Fibroblast of skin of right biceps (primary cell): ENCODE measurements at regions not wholly inside any gene's neighbourhood (a gene's known extent, or its start where the extent isn't known, plus 50 kb on each side); places are given as distances from the start of the nearest gene placed in this dataset.
"Not testable (repeated sequence)": the region's sequence is repeated elsewhere in the genome, so short reads cannot be mapped to it uniquely, and the experiment has no call there.

Experiments
- DNase-seq: peaks from one replicate; pipeline ENCODE4 v3.0.0-alpha.2; 2013

DNA sequence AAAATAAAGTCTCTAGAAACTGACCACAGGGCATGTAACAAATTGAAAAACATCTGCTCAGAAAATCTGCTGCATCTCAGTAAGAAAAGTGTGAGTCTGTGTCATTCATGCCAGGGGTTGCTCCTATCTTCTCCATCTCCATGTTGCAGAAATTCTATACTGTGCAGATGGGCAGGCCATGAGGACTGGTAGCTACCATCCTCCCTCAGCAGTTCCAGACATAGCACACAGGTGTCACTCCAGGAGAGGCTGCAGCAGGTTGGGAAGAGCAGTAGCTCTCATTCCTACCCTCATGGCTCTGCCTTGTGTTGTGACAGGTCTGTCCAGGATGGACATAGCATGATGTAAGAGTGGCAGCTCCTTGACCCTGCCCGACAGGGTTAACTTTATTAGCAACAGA lies 173.4 kb downstream of the NDUFS4 start:
- no peak for DNase-seq

DNA sequence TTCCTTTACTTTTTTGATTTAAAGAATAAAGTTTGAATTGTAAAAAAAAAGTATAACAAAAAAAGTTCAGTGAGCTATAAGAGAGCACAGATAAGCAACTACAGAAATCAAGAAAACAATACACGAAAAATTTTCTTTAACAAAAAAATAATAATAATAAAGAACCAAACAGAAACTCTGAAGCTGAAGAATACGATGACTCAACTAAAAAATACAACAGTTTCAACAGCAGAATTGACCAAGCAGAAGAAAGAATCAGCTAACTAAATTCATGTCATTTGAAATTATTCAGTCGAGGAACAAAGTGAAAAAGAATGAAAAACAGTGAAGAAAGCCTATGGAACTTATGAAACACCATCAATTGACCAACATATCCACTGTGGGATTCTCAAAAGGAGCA lies 177.7 kb downstream of the NDUFS4 start:
- DNase-seq: no peak

DNA sequence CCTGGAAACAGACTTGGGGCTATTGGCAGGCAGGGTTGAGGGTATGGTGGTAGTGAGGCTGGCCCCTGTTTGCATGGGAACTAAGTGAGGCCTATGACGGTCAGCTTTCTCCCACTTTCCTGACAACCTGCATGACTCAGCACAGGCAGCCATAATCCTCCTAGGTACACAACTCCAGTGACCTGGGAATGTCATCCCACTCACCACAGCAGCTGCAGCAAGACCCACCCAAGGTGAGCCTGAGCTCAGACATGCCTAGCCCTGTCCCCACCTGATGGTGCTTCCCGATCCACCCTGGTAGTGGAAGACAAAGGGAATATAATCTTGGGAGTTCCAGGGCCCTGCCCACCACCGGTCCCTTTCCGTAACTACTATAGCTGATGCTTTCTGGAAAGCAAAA lies 178.7 kb downstream of the NDUFS4 start:
- DNase-seq: no peak

DNA sequence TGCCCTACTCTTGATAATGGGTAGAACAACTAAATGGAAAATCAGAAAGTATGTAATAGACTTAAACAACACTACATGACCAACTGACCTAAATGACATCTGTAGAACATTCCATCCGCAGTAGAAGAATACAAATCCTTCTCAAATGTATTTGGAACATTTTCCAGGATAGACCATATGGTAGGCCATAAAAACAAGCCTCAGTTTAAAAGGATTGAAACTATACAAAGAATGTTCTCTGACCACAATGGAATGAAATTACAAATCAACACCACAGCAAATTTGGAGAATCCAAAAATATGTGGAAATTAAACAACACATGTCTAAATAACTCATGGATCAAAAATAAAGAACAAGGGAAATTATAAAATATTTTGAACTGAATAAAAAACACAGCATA lies 189.2 kb downstream of the NDUFS4 start:
- peak; percentile 43 for DNase-seq

DNA sequence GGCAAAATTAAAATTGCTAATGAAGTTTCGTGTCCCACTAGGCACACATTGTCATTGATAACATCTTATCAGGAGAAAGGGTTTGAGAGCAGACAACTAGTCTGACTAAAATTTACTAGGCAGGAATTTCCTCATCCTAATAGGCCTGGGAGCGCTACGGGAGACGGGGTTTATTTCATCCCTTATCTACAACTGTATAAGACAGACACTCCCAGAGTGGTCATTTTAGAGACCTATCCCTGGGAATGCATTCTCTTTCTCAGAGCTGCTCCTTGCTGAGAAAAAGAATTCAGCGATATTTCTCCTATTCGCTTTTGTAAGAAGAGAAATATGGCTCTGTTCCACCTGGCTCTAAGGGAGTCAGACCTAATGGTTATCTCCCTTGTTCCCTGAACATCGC lies 191.8 kb downstream of the NDUFS4 start:
- DNase-seq: not testable (repeated sequence)

DNA sequence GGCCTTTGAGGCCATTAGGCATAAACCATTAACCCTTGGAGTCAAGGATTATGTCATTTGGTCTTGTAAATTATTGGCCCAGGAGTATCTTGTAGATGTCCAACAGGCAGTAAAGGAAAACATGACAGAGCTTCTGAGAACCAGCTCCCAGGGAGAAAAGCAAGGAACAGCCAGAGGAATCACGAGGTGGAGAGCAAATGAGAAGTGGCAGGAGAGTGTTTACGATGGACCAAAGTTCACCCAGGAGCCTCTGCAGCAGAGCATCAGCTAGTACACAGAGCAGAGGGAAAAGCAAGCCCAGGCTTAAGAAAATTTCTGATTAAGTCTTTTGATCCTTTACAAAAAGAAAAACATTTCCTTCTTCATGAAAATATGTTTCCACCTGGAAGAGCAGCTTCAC lies 206.2 kb downstream of the NDUFS4 start:
- DNase-seq: no peak

DNA sequence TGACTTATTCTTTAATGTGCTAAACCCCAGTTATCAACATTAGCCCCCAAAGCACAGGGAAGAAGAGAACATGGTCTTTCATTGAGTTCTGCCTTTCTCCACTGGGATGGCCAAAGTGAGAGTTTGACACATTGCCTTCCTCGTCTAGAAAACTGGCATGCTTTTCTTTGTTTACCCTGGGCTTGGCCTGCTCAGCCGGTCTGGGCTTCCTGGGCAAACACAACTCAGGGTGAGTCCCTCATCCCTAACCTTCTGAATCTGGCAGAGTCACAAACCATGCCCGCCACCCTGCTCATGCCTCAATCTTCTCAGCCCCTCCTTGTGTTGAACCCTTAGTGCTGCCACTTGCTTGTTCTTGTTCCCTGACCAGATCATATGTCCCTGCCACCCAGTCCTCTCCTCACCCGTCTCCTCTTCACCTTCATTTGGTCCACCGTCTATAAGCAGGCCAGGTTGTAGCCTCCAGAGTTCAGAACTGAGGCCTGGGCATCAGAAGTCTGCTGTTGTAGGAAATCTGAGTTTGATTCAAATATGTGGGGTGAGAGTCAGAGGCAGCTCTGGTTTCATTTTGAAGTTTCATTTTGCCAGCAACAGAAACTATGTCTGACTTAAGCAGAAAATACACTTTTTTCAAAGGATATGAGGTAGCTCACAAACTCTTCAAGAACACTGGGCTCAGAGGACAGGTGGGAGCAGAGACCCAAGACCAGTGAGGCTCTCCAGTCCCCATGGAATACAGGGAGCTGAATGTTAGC lies 217.6 kb downstream of the NDUFS4 start:
- DNase-seq: no peak

DNA sequence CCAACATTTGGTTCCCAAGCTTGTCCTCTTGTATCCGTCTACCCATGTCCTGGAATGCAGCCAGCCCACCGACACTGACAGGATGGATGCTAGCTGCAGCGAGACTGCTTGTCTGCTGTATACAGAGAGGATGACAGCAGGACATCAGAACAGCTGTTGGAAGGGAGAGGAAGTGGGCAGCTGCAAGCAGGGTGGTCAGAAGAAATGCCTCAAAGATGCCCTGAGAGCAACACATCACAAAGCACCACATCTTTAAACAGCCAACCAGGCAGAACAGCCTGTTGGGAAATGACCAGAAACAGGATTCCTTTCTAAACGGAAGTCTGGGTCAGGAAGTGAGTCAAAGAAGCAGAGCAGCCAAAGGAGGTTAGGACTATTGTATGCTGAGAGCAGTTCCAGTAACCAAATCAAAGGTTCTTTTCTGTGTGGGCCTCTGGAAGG lies 219.1 kb downstream of the NDUFS4 start:
- peak; percentile 66 for DNase-seq

DNA sequence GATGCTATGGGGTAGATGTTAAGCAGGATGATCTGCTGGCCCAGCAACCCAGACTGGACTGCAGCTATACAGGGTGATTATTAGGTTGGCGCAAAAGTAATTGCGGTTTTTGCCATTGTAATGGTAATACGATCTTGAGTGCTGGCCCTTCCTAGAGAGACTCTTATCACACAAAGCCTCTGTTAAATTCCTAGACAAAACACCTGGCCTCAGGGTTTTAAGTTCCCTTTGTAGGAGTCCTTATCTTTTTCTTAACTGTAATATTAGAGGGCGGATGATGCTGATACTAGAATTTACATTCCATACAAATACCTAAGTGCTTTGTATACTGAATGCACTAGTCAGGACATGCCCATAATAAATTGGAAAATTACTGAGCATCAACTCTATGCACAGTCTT lies 222.2 kb downstream of the NDUFS4 start:
- no peak for DNase-seq

DNA sequence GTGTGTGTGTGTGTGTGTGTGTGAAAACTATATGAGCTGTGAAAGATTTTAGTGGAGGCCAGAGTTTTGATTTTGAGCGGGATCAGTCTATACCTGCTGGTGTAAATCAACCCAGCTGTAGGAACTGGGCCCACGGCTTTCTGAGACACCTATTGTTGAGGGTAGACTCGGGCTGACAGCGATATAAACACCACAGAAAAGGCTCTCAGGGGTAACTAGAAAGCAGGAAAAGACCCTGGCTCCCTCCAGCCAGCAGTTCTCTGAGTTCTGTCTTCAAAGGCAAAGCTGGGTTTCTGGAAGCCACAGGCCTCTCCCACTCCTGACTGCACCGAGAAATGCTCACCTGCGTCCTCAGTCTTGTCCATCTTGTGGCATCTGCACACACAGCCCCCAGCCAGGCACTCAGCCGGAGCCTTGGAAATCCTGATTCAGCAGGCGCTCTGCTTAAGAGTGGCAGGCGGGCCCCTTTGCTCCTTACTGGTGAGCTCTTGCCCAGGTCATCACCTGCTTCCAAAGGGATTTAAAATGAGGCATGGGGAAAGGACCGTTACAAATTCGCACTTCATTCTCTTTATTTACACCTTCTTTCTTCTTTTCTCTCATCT lies 223.3 kb downstream of the NDUFS4 start:
- no peak for DNase-seq

DNA sequence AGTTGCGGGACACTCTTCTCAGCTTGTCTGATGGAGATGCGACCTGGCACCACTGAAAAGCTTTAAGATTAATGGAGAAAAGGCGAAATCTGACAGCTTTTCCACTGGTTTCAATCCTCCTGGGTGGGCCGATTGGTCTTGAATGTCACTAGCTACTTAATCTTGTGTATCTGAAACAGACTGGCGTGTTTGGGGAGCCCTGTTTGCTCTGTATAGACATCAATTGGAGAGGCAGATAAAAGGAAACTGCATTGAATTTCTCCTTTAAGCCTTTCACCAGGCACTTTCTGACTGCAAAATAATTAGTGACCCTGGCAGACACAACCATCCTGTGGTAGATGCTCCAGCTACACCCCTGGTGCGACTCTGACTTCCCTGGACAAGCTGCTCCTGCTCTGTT lies 224.2 kb downstream of the NDUFS4 start:
- DNase-seq: no peak

DNA sequence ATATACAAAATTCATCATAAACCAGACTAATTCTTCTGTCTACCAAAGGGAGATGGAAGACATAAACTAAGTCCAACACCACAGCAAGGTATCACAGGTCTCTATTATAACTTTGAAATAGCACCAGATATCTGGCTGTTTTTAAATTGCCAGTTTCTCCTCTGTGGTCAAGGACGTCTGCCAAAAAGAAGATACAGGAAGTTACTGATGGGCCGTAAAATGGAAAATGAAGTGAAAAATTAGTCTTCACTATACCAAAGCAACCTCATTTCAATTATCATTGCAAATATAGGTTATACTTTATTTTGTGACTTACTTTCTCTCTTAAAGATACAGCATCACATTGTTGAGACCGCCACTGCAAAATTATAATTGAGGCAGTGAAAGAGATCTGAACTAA lies 225.5 kb downstream of the NDUFS4 start:
- no peak for DNase-seq

DNA sequence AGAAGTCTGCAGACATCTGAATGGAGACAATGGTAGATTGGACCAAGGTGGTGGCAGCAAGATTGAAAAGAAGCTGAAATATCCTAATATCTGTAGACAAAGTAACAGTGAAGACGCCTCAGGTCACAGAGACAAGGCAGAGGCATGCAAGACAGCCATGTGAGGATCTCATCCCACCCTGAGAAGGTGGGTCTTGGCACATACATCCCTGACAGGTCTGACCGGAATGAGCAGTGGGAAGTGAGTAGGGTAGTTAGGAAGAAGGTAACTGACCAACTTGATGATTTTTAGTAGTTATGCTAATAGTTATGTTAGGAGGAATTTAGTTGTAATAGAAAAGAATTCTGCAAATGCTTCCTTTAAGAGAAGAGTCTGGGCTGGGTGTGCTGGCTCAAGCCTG lies 229.6 kb downstream of the NDUFS4 start:
- no peak for DNase-seq

DNA sequence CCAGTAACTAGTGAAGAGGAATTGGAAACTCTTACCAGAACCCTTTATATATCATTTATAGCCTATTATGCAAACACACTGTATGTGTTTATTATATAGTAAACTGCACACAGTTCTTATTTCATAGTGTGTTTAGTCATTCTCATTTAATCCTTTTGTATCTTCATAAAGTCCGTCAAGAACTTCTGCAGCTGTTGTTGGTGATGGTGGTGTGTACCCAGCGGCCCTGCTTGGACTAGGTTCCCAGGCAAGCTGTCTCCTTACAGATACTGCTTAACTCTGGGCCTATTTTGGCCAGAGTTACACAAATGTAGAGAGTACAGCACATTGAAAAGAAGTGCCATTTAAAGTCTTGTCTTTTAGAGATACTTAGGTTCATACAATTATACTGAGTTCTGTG lies 231.9 kb downstream of the NDUFS4 start:
- no peak for DNase-seq

DNA sequence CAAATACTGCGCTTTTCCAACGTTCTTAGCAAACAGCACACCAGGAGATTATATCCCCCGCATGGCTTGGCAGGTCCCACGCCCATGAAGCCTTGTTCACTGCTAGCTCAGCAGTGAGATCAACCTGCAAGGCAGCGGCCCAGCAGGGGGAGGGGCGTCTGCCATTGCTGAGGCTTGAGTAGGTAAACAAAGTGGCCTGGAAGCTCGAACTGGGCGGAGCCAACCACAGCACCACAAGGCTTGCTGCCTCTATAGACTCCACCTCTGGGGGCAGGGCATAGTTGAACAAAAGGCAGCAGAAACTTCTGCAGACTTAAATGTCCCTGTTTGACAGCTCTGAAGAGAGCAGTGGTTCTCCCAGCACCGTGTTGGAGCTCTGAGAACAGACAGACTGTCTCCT lies 239.2 kb downstream of the NDUFS4 start:
- DNase-seq: not testable (repeated sequence)

DNA sequence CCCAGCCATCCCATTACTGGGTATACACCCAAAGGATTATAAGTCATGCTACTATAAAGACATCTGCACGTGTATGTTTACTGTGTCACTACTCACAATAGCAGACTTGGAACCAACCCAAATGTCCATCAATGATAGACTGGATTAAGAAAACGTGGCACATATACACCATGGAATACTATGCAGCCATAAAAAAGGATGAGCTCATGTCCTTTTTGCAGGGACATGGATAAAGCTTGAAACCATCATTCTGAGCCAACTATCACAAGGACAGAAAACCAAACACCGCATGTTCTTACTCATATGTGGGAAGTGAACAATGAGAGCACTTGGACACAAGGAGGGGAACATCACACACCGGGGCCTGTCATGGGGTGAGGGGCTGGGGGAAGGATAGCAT lies 248.0 kb downstream of the NDUFS4 start:
- DNase-seq: not testable (repeated sequence)

DNA sequence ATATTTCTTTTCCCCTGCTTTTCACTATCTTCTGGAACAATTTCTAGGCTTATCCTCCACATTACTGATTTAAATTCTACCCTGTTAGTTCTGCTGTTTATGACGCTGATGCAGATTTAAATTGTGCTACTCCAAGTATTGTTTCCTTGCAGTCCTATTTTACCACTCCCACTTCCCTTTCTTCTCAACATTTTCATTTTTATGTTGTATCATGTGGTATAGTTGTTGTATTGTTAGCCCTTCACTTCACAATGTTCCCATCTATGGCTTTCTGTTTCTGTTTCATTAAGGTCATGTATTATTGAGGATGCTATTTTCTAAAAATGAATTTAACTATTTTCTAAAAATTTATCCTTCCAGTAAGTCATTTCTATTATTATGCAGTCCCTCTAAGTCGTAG lies 254.4 kb downstream of the NDUFS4 start:
- no peak for DNase-seq

DNA sequence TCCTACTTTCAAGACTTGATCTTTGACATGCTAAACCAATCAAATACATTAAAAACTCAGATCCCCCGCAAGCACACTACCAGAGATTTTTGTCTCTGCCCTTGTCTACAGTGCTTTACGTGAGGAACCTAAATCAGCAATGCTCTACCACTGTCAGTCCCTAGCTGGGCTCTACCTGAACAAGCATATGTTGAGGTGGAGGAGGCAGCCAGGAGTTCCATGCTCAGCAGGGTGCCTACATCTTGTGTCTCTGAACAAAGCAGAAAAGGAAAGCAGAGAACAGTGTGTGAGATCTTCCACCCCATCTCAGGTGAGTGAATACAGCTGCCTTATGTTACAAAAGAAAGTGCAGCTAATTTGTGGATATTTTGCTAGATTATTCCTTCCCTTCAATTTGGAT lies 255.0 kb downstream of the NDUFS4 start:
- DNase-seq: no peak

DNA sequence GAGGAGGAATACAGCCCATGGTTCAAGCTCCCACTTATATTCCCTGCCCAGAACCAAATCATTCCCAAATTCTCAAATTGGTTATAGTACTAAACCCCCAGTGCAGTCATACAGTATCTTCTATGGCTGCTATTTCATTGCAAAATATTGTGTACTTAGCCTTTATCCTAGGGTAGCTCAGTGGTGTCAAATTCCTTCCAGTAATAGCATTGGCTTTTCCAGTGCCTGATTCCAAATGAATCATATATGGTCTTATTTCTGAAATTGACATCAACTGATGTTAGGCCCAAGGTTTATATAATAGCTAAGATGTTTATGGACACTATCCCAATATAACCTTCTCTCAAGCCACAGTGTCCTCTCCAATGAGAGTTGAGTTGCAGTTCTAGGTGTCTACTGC lies 256.7 kb downstream of the NDUFS4 start:
- DNase-seq: no peak

DNA sequence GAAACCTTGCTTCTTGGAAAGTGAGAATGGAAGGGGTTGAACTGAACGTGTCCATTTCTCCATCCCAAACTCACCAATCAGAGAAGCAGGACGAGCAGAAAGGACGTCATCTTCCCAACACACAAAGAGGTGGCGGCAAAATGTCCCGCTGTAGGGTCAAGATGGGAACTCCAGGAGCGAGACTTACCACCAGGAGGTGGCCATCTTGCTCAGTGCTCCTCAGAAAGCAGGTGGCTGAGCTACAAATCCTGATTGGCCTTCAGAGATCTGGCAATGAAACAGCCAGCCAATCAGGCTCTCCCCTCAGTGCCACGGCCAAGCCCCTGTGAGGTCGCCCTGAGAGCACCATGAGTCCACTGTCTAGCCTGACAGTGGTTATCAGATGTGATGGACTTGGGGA lies 259.0 kb downstream of the NDUFS4 start:
- DNase-seq: no peak

DNA sequence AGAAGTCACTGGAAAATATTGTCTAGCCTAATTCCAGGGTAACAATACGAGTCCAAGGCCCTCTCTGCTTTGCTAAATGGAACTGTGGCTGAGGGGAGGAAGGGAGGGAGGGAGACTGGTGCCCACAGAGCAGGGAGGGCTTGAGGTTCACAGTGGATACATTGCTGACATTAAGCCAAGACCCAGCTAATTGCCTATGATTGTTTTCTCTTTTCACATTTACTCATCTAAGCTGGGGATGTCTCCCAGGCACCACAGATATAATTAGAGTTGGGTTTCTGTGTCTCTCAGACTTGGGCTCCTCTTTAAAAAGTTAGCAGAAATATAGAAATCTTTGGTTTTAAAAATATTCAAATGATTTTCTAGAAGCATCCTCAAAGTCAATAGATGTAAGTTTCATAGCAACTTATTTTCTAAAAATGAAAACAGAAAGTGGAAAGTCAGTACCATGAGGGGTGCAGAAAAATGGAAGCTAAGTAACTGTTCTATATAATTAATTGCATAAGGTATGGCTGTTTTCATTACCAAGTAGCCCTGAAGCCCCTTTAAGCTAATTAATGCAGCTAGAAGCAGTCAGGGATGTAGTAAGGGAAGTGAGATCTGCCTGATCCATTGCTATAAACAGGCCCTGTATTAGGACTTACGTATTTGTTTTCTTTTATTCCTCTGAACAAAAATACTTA lies 259.8 kb downstream of the NDUFS4 start:
- no peak for DNase-seq

DNA sequence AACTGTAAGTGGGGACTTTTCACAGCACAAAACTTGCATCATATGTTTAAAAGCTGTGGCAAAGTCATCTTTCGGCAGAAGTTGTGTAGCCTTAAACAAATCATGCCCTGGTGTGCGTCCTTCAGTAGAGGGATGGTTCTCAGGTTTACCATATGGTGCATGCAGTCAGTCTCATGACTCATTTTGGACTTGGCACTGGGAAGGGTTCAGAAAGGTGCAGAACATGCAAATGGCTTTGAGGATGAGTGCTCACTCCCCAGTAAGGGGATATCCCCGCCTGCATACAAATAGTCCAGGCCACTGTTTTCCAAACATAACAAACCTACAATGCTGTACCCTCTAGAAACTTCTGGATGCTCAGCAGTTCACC lies 260.3 kb downstream of the NDUFS4 start:
- DNase-seq: peak; percentile 15

DNA sequence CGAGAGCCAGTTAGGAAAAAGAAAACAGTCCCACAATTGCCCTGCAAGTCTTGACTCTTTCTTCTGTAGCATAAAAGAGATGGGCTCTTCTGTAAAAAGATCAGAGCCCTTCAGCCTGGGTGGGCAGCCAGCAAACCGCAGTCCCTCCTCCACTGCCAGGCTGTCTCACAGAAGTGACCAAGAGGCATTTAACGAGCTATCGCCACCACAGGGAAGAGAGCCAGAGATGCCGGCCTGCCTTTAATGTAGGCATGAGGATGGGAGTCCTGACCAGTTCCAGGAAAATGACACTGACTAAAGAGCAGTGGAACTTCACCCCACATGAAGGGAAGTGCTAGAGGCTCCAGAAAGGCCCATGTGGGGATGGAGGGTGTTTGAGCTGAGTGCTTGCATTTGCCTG lies 264.6 kb downstream of the NDUFS4 start:
- no peak for DNase-seq

DNA sequence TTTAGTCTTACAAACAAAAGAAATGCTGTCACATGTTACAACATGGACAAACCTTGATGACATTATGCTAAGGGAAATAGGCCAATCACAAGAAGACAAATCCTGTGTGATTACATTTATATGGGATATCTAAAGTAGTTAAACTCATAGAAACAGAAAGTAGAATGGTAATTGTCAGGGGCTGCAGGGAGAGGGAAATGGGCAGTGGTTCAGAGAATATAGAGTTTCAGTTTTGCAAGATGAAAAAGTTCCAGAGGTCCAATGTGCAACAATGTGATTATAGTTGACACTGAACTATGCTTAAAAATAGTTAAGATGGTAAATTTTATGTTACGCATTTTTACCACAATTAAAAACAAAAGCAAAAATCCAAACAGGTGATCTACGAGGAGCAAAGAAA lies 265.5 kb downstream of the NDUFS4 start:
- no peak for DNase-seq
